ENCODE measurements at regions not wholly inside any gene's neighbourhood (a gene's known extent, or its start where the extent isn't known, plus 50 kb on each side); places are given as distances from the start of the nearest gene placed in this dataset.
"Not testable (repeated sequence)": the region's sequence is repeated elsewhere in the genome, so short reads cannot be mapped to it uniquely, and the experiment has no call there.

GRCh38 chr10:4278186-4278585, 493.2 kb upstream of the KLF6 start:
- TF ChIP-seq, protein P1, sequence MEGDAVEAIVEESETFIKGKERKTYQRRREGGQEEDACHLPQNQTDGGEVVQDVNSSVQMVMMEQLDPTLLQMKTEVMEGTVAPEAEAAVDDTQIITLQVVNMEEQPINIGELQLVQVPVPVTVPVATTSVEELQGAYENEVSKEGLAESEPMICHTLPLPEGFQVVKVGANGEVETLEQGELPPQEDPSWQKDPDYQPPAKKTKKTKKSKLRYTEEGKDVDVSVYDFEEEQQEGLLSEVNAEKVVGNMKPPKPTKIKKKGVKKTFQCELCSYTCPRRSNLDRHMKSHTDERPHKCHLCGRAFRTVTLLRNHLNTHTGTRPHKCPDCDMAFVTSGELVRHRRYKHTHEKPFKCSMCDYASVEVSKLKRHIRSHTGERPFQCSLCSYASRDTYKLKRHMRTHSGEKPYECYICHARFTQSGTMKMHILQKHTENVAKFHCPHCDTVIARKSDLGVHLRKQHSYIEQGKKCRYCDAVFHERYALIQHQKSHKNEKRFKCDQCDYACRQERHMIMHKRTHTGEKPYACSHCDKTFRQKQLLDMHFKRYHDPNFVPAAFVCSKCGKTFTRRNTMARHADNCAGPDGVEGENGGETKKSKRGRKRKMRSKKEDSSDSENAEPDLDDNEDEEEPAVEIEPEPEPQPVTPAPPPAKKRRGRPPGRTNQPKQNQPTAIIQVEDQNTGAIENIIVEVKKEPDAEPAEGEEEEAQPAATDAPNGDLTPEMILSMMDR (IDR thresholded peaks at IDR 0.05; ENCODE audit: insufficient read depth, low read length) = no peak
- TF ChIP-seq SPI1 (IDR thresholded peaks at IDR 0.05; ENCODE audit: borderline replicate concordance, low read depth) (no peak), POLR2AphosphoS5 (IDR thresholded peaks at IDR 0.05; ENCODE audit: low read depth) (no peak), GABPA (IDR thresholded peaks at IDR 0.05; ENCODE audit: low read depth) (no peak)
- TF ChIP-seq, protein P2, sequence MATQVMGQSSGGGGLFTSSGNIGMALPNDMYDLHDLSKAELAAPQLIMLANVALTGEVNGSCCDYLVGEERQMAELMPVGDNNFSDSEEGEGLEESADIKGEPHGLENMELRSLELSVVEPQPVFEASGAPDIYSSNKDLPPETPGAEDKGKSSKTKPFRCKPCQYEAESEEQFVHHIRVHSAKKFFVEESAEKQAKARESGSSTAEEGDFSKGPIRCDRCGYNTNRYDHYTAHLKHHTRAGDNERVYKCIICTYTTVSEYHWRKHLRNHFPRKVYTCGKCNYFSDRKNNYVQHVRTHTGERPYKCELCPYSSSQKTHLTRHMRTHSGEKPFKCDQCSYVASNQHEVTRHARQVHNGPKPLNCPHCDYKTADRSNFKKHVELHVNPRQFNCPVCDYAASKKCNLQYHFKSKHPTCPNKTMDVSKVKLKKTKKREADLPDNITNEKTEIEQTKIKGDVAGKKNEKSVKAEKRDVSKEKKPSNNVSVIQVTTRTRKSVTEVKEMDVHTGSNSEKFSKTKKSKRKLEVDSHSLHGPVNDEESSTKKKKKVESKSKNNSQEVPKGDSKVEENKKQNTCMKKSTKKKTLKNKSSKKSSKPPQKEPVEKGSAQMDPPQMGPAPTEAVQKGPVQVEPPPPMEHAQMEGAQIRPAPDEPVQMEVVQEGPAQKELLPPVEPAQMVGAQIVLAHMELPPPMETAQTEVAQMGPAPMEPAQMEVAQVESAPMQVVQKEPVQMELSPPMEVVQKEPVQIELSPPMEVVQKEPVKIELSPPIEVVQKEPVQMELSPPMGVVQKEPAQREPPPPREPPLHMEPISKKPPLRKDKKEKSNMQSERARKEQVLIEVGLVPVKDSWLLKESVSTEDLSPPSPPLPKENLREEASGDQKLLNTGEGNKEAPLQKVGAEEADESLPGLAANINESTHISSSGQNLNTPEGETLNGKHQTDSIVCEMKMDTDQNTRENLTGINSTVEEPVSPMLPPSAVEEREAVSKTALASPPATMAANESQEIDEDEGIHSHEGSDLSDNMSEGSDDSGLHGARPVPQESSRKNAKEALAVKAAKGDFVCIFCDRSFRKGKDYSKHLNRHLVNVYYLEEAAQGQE (IDR thresholded peaks at IDR 0.05; ENCODE audit: insufficient replicate concordance, low read depth) = no peak
- H3K27ac ChIP-seq (replicated peaks) = no peak overlapping the region
- no peaks in the 10 kb centered on the region for H3K27me3 ChIP-seq (ENCODE audit: insufficient read depth, poor library complexity, severe bottlenecking)
- no peak overlapping the region for H3K4me3 ChIP-seq (replicated peaks; ENCODE audit: insufficient read depth, low read length)
- no peak for DNase-seq (ENCODE audit: low read depth in 1 of 2, low spot score in 1 of 2)

- Histone ChIP-seq H3K27ac (replicated peaks) (no peak overlapping the region), H3K27me3 (ENCODE audit: insufficient read depth, poor library complexity, severe bottlenecking) (no peaks in the 10 kb centered on the region), H3K4me3 (replicated peaks; ENCODE audit: insufficient read depth, low read length) (no peak overlapping the region)
- TF ChIP-seq GABPA (IDR thresholded peaks at IDR 0.05; ENCODE audit: low read depth) = no peak
- TF ChIP-seq, protein P1 (IDR thresholded peaks at IDR 0.05; ENCODE audit: insufficient read depth, low read length) = no peak
- TF ChIP-seq POLR2AphosphoS5 (IDR thresholded peaks at IDR 0.05; ENCODE audit: low read depth) = no peak
- no peak for DNase-seq (ENCODE audit: low read depth in 1 of 2, low spot score in 1 of 2)
These were observed 491.1 kb upstream of the KLF6 start for GRCh38 chr10:4276151-4276550.

DNA sequence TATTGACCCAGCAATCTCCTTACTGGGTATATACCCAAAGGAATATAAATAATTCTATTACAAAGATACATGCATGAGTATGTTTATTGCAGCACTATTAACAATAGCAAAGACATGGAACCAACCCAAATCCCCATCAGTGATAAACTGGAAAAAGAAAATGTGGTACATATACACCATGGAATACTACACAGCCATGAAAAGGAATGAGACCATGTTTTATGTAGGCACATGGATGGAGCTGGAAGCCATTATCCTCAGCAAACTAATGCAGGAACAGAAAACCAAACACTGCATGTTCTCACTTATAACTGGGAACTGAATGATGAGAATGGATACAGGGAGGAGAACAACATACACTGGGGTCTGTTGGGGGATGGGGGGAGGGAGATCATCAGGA, 489.7 kb upstream of the KLF6 start:
- not testable (repeated sequence) for H3K27ac ChIP-seq (replicated peaks); DNase-seq (ENCODE audit: low read depth in 1 of 2, low spot score in 1 of 2); H3K27me3 ChIP-seq (ENCODE audit: insufficient read depth, poor library complexity, severe bottlenecking); H3K4me3 ChIP-seq (replicated peaks; ENCODE audit: insufficient read depth, low read length)

DNA sequence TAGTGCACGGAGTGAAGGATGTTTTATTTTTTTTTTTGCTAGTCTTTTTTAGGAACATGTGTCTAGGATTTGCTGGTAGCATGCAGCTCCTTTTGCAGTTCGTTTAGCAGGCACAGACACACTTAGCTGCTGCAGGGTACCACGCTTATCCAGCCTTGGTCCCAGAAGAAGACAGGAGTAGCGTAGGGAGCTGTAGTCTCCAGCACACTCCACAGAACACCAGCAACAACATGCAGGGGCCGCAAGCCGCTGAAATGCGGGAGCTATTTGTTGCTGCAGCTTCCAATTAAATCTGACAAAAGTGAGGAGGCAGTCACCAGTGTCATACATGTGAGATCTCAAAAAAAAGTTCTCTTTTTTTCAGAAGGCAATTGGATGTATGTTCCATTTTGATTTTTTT, 486.2 kb upstream of the KLF6 start:
- no peak overlapping the region for H3K27ac ChIP-seq (replicated peaks)
- H3K4me3 ChIP-seq (replicated peaks; ENCODE audit: insufficient read depth, low read length) = no peak overlapping the region
- no peaks in the 10 kb centered on the region for H3K27me3 ChIP-seq (ENCODE audit: insufficient read depth, poor library complexity, severe bottlenecking)
- TF ChIP-seq, protein P2 (IDR thresholded peaks at IDR 0.05; ENCODE audit: insufficient replicate concordance, low read depth) = no peak
- TF ChIP-seq, protein P1 (IDR thresholded peaks at IDR 0.05; ENCODE audit: insufficient read depth, low read length) = no peak
- TF ChIP-seq POLR2AphosphoS5 (IDR thresholded peaks at IDR 0.05; ENCODE audit: low read depth) (no peak), SPI1 (IDR thresholded peaks at IDR 0.05; ENCODE audit: borderline replicate concordance, low read depth) (no peak), GABPA (IDR thresholded peaks at IDR 0.05; ENCODE audit: low read depth) (no peak)
- no peak for DNase-seq (ENCODE audit: low read depth in 1 of 2, low spot score in 1 of 2)
